Astrocyte (in vitro differentiated cells and primary cell): ENCODE measurements at regions not wholly inside any gene's neighbourhood (a gene's known extent, or its start where the extent isn't known, plus 50 kb on each side); places are given as distances from the start of the nearest gene placed in this dataset.

Source experiments
- DNase-seq: peaks from one replicate; pipeline ENCODE4 v3.0.0-alpha.2; 2010; ENCODE audit warnings: low read depth
- FAIRE-seq: peaks from 2 replicates; lab custom pipeline; 2011; peaks lifted over from hg19 to GRCh38; lab: Jason Lieb, UNC
- H2AFZ ChIP-seq: 2 replicates; pipeline ENCODE4 v1.6.0; 2012; ENCODE audit warnings: low read depth, low read length, inconsistent platforms
- H3K27ac ChIP-seq: 2 replicates; pipeline ENCODE4 v1.5.1; 2011; ENCODE audit warnings: low read depth, low read length, inconsistent platforms
- H3K27me3 ChIP-seq: 2 replicates; pipeline ENCODE4 v1.6.0; 2011; ENCODE audit warnings: low read length, inconsistent platforms; ENCODE audit not compliant: insufficient read depth
- H3K36me3 ChIP-seq: 2 replicates; pipeline ENCODE4 v1.5.1; 2011; ENCODE audit warnings: low read length, inconsistent platforms; ENCODE audit not compliant: insufficient read depth
- H3K4me1 ChIP-seq: 2 replicates; pipeline ENCODE4 v1.5.1; 2011; ENCODE audit warnings: low read length, inconsistent platforms; ENCODE audit not compliant: insufficient read depth
- H3K4me2 ChIP-seq: 2 replicates; pipeline ENCODE4 v1.6.0; 2012; ENCODE audit warnings: low read length, inconsistent platforms
- H3K4me3 ChIP-seq: 2 replicates; pipeline ENCODE4 v1.5.1; 2011; ENCODE audit warnings: low read depth, mild to moderate bottlenecking, low read length, inconsistent platforms; ENCODE audit not compliant: insufficient read depth
- H3K79me2 ChIP-seq: 2 replicates; pipeline ENCODE4 v1.6.0; 2012; ENCODE audit warnings: mild to moderate bottlenecking, low read length, inconsistent platforms; ENCODE audit not compliant: insufficient read depth
- H3K9ac ChIP-seq: 2 replicates; pipeline ENCODE4 v1.6.0; 2012; ENCODE audit warnings: mild to moderate bottlenecking, low read length, inconsistent platforms
- H3K9me3 ChIP-seq: 2 replicates; pipeline ENCODE4 v1.5.1; 2012; ENCODE audit warnings: low read depth, mild to moderate bottlenecking, low read length, inconsistent platforms; ENCODE audit not compliant: insufficient read depth
- H4K20me1 ChIP-seq: 2 replicates; pipeline ENCODE4 v1.6.0; 2012; ENCODE audit warnings: low read length, inconsistent platforms; ENCODE audit not compliant: insufficient read depth
- H3K27ac Mint-ChIP-seq: one replicate; pipeline ENCODE4 v1.8.0; 2021; ENCODE audit warnings: mild to moderate bottlenecking, mixed read lengths; ENCODE audit not compliant: unreplicated experiment
- H3K27me3 Mint-ChIP-seq: one replicate; pipeline ENCODE4 v1.8.0; 2021; ENCODE audit warnings: low read depth, mixed read lengths; ENCODE audit not compliant: unreplicated experiment
- H3K36me3 Mint-ChIP-seq: one replicate; pipeline ENCODE4 v1.8.0; 2021; ENCODE audit warnings: low read depth, mixed read lengths; ENCODE audit not compliant: unreplicated experiment
- H3K4me1 Mint-ChIP-seq: one replicate; pipeline ENCODE4 v1.8.0; 2021; ENCODE audit warnings: low read depth, mixed read lengths; ENCODE audit not compliant: unreplicated experiment
- H3K4me3 Mint-ChIP-seq: one replicate; pipeline ENCODE4 v1.8.0; 2021; ENCODE audit warnings: mild to moderate bottlenecking, moderate library complexity, mixed read lengths; ENCODE audit not compliant: unreplicated experiment
- H3K9me3 Mint-ChIP-seq: one replicate; pipeline ENCODE4 v1.8.0; 2021; ENCODE audit warnings: mild to moderate bottlenecking, mixed read lengths; ENCODE audit not compliant: unreplicated experiment
- EZH2 ChIP-seq: IDR thresholded peaks from 2 replicates; pipeline ENCODE4 v1.6.1; 2012; ENCODE audit warnings: mild to moderate bottlenecking, low read length, inconsistent platforms; ENCODE audit not compliant: insufficient read depth
- TF ChIP-seq, protein P1 (sequence below): IDR thresholded peaks from 2 replicates; pipeline ENCODE4 v1.5.1; 2011; ENCODE audit warnings: low read depth, mild to moderate bottlenecking, inconsistent platforms, low read length, moderate library complexity; ENCODE audit not compliant: insufficient read depth

DNA sequence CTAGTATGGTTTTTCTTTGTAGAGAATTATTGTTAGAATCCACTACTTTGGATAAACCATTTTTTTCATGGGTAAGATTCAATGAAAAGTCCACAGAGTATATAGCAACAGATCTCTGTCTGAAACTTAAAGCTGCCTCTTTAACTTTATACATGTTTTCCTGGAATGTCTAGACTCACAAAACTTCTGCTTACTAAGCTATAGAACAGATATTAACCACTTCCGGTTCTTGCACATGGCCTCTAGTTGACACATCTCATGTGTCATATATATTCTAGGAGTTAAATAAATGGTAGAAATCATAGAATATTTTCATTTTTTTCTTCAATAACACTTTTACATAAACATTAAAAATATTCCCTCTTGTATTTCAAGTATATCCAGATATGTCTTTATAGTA, 1693.9 kb downstream of the SI start:
- no peaks in the 10 kb centered on the region for H3K4me1 Mint-ChIP-seq

DNA sequence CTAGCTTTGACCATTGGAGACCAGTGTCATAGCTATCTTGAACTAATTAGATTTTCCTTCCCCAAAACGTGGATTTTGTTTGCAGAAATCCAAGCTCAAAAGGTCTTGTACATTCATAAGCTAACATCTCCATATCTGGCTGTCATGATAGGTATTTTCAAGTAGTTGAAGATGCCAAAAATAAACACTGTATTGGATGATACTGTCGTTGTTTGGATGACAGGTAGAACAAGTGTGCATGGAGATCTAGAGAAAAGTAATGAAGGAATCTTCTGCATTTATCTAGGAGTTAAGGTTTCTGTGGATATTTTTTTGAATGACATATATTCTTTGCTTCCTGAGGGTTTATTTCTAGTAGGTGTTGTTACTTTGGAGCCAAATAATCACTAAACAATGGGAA, 1696.1 kb downstream of the SI start:
- no peak for TF ChIP-seq EZH2
- TF ChIP-seq, protein P1, sequence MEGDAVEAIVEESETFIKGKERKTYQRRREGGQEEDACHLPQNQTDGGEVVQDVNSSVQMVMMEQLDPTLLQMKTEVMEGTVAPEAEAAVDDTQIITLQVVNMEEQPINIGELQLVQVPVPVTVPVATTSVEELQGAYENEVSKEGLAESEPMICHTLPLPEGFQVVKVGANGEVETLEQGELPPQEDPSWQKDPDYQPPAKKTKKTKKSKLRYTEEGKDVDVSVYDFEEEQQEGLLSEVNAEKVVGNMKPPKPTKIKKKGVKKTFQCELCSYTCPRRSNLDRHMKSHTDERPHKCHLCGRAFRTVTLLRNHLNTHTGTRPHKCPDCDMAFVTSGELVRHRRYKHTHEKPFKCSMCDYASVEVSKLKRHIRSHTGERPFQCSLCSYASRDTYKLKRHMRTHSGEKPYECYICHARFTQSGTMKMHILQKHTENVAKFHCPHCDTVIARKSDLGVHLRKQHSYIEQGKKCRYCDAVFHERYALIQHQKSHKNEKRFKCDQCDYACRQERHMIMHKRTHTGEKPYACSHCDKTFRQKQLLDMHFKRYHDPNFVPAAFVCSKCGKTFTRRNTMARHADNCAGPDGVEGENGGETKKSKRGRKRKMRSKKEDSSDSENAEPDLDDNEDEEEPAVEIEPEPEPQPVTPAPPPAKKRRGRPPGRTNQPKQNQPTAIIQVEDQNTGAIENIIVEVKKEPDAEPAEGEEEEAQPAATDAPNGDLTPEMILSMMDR, result no peak
- Mint-ChIP-seq H3K4me1 (no peaks in the 10 kb centered on the region), H3K36me3 (no peaks in the 10 kb centered on the region), H3K27ac (no peak overlapping the region), H3K4me3 (no peak overlapping the region), H3K27me3 (no peaks in the 10 kb centered on the region), H3K9me3 (no peaks in the 10 kb centered on the region)
- Histone ChIP-seq H2AFZ (no peak overlapping the region), H3K4me1 (no peaks in the 10 kb centered on the region), H3K9me3 (no peaks in the 10 kb centered on the region), H3K4me2 (no peak overlapping the region), H3K27ac (no peak overlapping the region), H3K9ac (no peak overlapping the region), H3K4me3 (no peak overlapping the region), H3K27me3 (no peaks in the 10 kb centered on the region), H4K20me1 (no peaks in the 10 kb centered on the region), H3K79me2 (no peaks in the 10 kb centered on the region), H3K36me3 (no peaks in the 10 kb centered on the region)
- DNase-seq (no peak), FAIRE-seq (no peak)

More for the DNA sequence above, 1693.9 kb downstream of the SI start:
- TF ChIP-seq, protein P1, result no peak
- no peak for TF ChIP-seq EZH2
- DNase-seq (no peak), FAIRE-seq (no peak)
- Histone ChIP-seq H3K9ac (no peak overlapping the region), H3K9me3 (no peaks in the 10 kb centered on the region), H3K27ac (no peak overlapping the region), H3K27me3 (no peaks in the 10 kb centered on the region), H3K4me2 (no peak overlapping the region), H3K36me3 (no peaks in the 10 kb centered on the region), H3K4me1 (no peaks in the 10 kb centered on the region), H3K4me3 (no peak overlapping the region), H2AFZ (no peak overlapping the region), H3K79me2 (no peaks in the 10 kb centered on the region), H4K20me1 (no peaks in the 10 kb centered on the region)
- no peak overlapping the region for H3K4me3 Mint-ChIP-seq
- no peaks in the 10 kb centered on the region for H3K27me3 Mint-ChIP-seq
- no peaks in the 10 kb centered on the region for H3K36me3 Mint-ChIP-seq
- no peak overlapping the region for H3K27ac Mint-ChIP-seq
- no peaks in the 10 kb centered on the region for H3K9me3 Mint-ChIP-seq

DNA sequence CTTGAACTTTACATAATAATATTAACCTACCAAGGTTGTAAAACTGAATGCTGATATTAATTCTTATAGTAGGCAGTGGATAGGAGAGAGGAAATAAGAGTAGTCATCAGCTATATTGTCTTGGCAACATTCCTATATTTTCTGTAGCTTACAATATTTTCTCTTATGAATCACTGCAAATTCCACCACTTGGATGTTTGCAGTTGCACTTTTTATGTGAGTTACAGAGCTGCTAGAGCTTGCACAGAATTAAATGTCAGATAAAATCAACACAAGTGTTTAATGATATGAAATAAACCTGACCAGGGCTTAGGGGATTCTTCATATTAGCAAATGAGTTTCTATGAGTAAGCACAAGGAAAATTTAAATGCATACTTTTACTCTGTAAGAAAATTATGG, 1710.1 kb downstream of the SI start:
- FAIRE-seq (no peak), DNase-seq (no peak)
- H3K36me3 Mint-ChIP-seq, result no peaks in the 10 kb centered on the region
- no peaks in the 10 kb centered on the region for H3K4me1 ChIP-seq
- no peaks in the 10 kb centered on the region for H3K9me3 ChIP-seq
- no peaks in the 10 kb centered on the region for H3K27me3 Mint-ChIP-seq
- no peak overlapping the region for H3K9ac ChIP-seq
- no peaks in the 10 kb centered on the region for H3K27me3 ChIP-seq
- H2AFZ ChIP-seq, result no peak overlapping the region
- H3K36me3 ChIP-seq, result no peaks in the 10 kb centered on the region
- H3K27ac ChIP-seq, result no peak overlapping the region
- no peak overlapping the region for H3K4me3 Mint-ChIP-seq
- H4K20me1 ChIP-seq, result no peaks in the 10 kb centered on the region
- TF ChIP-seq, protein P1, result no peak
- TF ChIP-seq EZH2, result no peak
- H3K4me3 ChIP-seq, result no peak overlapping the region
- no peak overlapping the region for H3K4me2 ChIP-seq
- H3K79me2 ChIP-seq, result no peaks in the 10 kb centered on the region
- no peaks in the 10 kb centered on the region for H3K9me3 Mint-ChIP-seq
- no peak overlapping the region for H3K27ac Mint-ChIP-seq
- H3K4me1 Mint-ChIP-seq, result no peaks in the 10 kb centered on the region
